Common myeloid progenitor, CD34-positive (primary cell): ENCODE measurements at regions not wholly inside any gene's neighbourhood (a gene's known extent, or its start where the extent isn't known, plus 50 kb on each side); places are given as distances from the start of the nearest gene placed in this dataset.

ENCODE experiments used
- CTCF ChIA-PET: fragments of 350-600 bp; sonication (Branson Sonifier 250); formaldehyde crosslinking; loops from one replicate; lab custom pipeline; 2021; ENCODE audit warnings: antibody characterized with exemption; lab: Charles Lee
- POLR2A ChIA-PET: fragments of 350-600 bp; sonication (Branson Sonifier 250); formaldehyde crosslinking; loops from one replicate; lab custom pipeline; 2021; ENCODE audit warnings: antibody characterized with exemption; lab: Charles Lee
- DNase-seq, 3 donors: peaks; one replicate each; pipeline versions ENCODE4 v3.0.0 to v3.0.0-alpha.2; 2013
- H3K27ac ChIP-seq, 2 experiments: 1 replicate in 1 of 2; 2 replicates in 1 of 2; pipeline ENCODE4 v1.7.0; 2013; ENCODE audit warnings: inconsistent platforms in 2 of 2, low read length in 2 of 2, mild to moderate bottlenecking in 2 of 2, low read depth in 1 of 2, moderate library complexity in 1 of 2; ENCODE audit not compliant: severe bottlenecking in 2 of 2, insufficient read depth in 1 of 2, poor library complexity in 1 of 2
- H3K27me3 ChIP-seq, 5 experiments: replicated peaks in 2 of 5; 1 replicate in 3 of 5; 2 replicates in 2 of 5; pipeline versions ENCODE4 v1.6.1 to v1.7.0; 2013; ENCODE audit warnings: low read length in 4 of 5, mild to moderate bottlenecking in 2 of 5, moderate library complexity in 2 of 5, inconsistent platforms in 1 of 5; ENCODE audit not compliant: insufficient read depth in 5 of 5, control insufficient read depth in 4 of 5
- H3K36me3 ChIP-seq, 4 experiments: 1 replicate in 2 of 4; 2 replicates in 2 of 4; pipeline versions ENCODE4 v1.6.1 to v1.7.0; 2013; ENCODE audit warnings: low read length in 3 of 4, control low read depth in 1 of 4, mild to moderate bottlenecking in 1 of 4; ENCODE audit not compliant: control insufficient read depth in 4 of 4, insufficient read depth in 4 of 4
- H3K4me1 ChIP-seq, 4 experiments: 1 replicate in 3 of 4; 2 replicates in 1 of 4; pipeline versions ENCODE4 v1.6.1 to v1.7.1; 2013; ENCODE audit warnings: low read length in 3 of 4, mild to moderate bottlenecking in 3 of 4, control low read depth in 1 of 4, inconsistent platforms in 1 of 4, moderate library complexity in 1 of 4; ENCODE audit not compliant: control insufficient read depth in 4 of 4, insufficient read depth in 4 of 4; ENCODE audit errors: control extremely low read depth in 1 of 4
- H3K4me3 ChIP-seq, 7 experiments: 1 replicate in 4 of 7; 2 replicates in 3 of 7; pipeline versions ENCODE4 v1.5.1 to v1.7.0; 2013; ENCODE audit warnings: mild to moderate bottlenecking in 7 of 7, low read length in 6 of 7, moderate library complexity in 6 of 7, inconsistent platforms in 2 of 7, low read depth in 2 of 7, control low read depth in 1 of 7; ENCODE audit not compliant: insufficient read depth in 4 of 7, control insufficient read depth in 1 of 7; ENCODE audit errors: extremely low read depth in 1 of 7
- H3K9me3 ChIP-seq, 5 experiments: 1 replicate in 4 of 5; 2 replicates in 1 of 5; pipeline versions ENCODE4 v1.6.1 to v1.7.1; 2013; ENCODE audit warnings: low read length in 4 of 5, mild to moderate bottlenecking in 2 of 5, inconsistent platforms in 1 of 5, low read depth in 1 of 5, moderate library complexity in 1 of 5; ENCODE audit not compliant: control insufficient read depth in 4 of 5, insufficient read depth in 2 of 5; ENCODE audit errors: control extremely low read depth in 1 of 5
- WGBS: methylation state at CpG from one replicate; pipeline ENCODE4 v1.1.5; 2013; ENCODE audit not compliant: insufficient coverage; 5-methylcytosine and 5-hydroxymethylcytosine counted together

- WGBS, result 88% methylated on average over 8 of the region's 12 CpGs
- CTCF ChIA-PET, result interaction anchor here (1.6 kb wide), 1 partner anchor 9 kb away, joined by 4 read pairs; no protein-coding TSS in a partner anchor
- H3K27ac ChIP-seq, result no peak overlapping the region
- DNase-seq, result no peak
- no peaks in the 10 kb centered on the region for H3K4me1 ChIP-seq
- no peaks in the 10 kb centered on the region for H3K36me3 ChIP-seq
- no peaks in the 10 kb centered on the region for H3K9me3 ChIP-seq
- no peak overlapping the region for H3K4me3 ChIP-seq
- H3K27me3 ChIP-seq, result no peaks in the 10 kb centered on the region
- POLR2A ChIA-PET, result interaction anchor here (0.6 kb wide), 1 partner anchor 813 kb away, joined by 3 read pairs; no protein-coding TSS in a partner anchor
Observed at GRCh38 chr2:5923957-5924945, 232.1 kb downstream of the SOX11 start.

GRCh38 chr2:5925604-5926003 lies 233.4 kb downstream of the SOX11 start:
- Histone ChIP-seq H3K27me3 (no peaks in the 10 kb centered on the region), H3K4me1 (no peaks in the 10 kb centered on the region), H3K9me3 (peaks cover 0 to 3% (median 0%) of the 10 kb centered on the region in 5 experiments), H3K27ac (no peak overlapping the region), H3K36me3 (no peaks in the 10 kb centered on the region), H3K4me3 (no peak overlapping the region)
- 94% methylated on average over 2 of the region's 4 CpGs for WGBS
- POLR2A ChIA-PET, result no interaction called here
- CTCF ChIA-PET, result interaction anchor here (1.6 kb wide), 1 partner anchor 10 kb away, joined by 4 read pairs; no protein-coding TSS in a partner anchor
- DNase-seq, result no peak

GRCh38 chr2:5926871-5927512 lies 234.8 kb downstream of the SOX11 start:
- WGBS, result 93% methylated on average over 2 of the region's 6 CpGs
- no peak for DNase-seq
- CTCF ChIA-PET, result no interaction called here
- H3K36me3 ChIP-seq, result no peaks in the 10 kb centered on the region
- POLR2A ChIA-PET, result no interaction called here
- H3K27me3 ChIP-seq, result no peaks in the 10 kb centered on the region
- H3K4me1 ChIP-seq, result no peaks in the 10 kb centered on the region
- H3K27ac ChIP-seq, result no peak overlapping the region
- H3K9me3 ChIP-seq, result peaks cover 0 to 3% (median 0%) of the 10 kb centered on the region in 5 experiments
- H3K4me3 ChIP-seq, result no peak overlapping the region

- 96% methylated on average over 25 of the region's 25 CpGs for WGBS
- DNase-seq, result no peak
- Histone ChIP-seq H3K4me3 (no peak overlapping the region), H3K27me3 (no peaks in the 10 kb centered on the region), H3K4me1 (peaks cover 0 to 4% (median 0%) of the 10 kb centered on the region in 4 experiments), H3K9me3 (peaks cover 0 to 3% (median 0%) of the 10 kb centered on the region in 5 experiments), H3K27ac (no peak overlapping the region), H3K36me3 (no peaks in the 10 kb centered on the region)
- ChIA-PET POLR2A (no interaction called here), CTCF (interaction anchor here (1.4 kb wide), 1 partner anchor 17 kb away, joined by 3 read pairs; no protein-coding TSS in a partner anchor)
Observed at GRCh38 chr2:5932556-5933469, 240.6 kb downstream of the SOX11 start.

GRCh38 chr2:5933669-5934068 lies 241.5 kb downstream of the SOX11 start:
- H3K27ac ChIP-seq, result no peak overlapping the region
- no peaks in the 10 kb centered on the region for H3K36me3 ChIP-seq
- ChIA-PET CTCF (no interaction called here), POLR2A (no interaction called here)
- H3K9me3 ChIP-seq, result peaks cover 0 to 3% (median 0%) of the 10 kb centered on the region in 5 experiments
- no peak for DNase-seq
- H3K4me3 ChIP-seq, result no peak overlapping the region
- WGBS, result 95% methylated on average over 4 of the region's 4 CpGs
- peaks cover 0 to 6% (median 0%) of the 10 kb centered on the region in 4 experiments for H3K4me1 ChIP-seq
- H3K27me3 ChIP-seq, result no peaks in the 10 kb centered on the region

GRCh38 chr2:5937321-5937720 lies 245.1 kb downstream of the SOX11 start:
- 100% methylated on average over 3 of the region's 4 CpGs for WGBS
- no peaks in the 10 kb centered on the region for H3K27me3 ChIP-seq
- H3K9me3 ChIP-seq, result no peaks in the 10 kb centered on the region
- DNase-seq, result no peak
- H3K4me3 ChIP-seq, result no peak overlapping the region
- CTCF ChIA-PET, result no interaction called here
- H3K27ac ChIP-seq, result no peak overlapping the region
- POLR2A ChIA-PET, result no interaction called here
- no peaks in the 10 kb centered on the region for H3K36me3 ChIP-seq
- H3K4me1 ChIP-seq, result peaks cover 0 to 6% (median 0%) of the 10 kb centered on the region in 4 experiments
